ENCODE measurements at regions not wholly inside any gene's neighbourhood (a gene's known extent, or its start where the extent isn't known, plus 50 kb on each side); places are given as distances from the start of the nearest gene placed in this dataset.

DNA sequence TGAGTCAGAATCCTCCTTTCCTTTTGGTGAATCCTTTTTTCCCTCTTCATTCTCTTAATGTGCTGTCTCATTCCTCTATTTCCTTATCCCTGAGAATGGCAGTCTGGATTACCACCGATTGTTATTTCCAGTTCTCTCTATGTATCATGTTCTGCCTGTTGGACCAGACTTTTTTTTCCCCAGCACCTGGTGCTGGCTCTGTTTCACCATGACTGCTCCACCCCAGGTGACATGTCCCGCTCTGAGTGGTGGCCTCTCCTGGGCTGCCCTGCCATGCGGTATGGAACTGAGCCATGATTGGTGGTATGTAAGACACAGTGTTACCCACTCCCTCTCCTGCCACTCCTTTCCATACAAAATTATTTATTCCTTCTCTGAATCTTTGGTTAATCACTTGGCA is 399.9 kb downstream of the GATA3 start:
- no peak for DNase-seq (ENCODE audit: low read depth)
- no peak overlapping the region for H3K4me3 ChIP-seq (ENCODE audit: control insufficient read depth, low read depth, low read length)

DNA sequence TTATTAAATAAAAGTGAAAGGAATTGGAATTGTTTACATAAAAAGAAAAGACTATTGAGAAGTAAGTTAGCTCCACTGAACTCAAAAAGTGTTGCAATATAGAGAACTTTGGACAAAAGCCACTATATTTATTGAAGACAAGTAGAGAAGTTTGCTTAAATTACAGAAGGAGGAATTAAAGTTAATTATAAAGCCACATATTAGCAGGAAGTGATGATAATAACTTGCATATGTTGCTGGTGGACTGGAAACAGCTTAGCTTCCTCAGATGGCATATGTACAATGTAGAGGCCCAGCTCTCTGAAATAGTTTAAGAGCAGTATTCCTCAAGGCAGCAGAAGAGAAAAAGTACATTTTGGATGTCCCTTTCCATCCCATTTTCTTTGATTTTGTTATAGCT is 400.7 kb downstream of the GATA3 start:
- no peak for DNase-seq (ENCODE audit: low read depth)
- TF ChIP-seq, protein P1, sequence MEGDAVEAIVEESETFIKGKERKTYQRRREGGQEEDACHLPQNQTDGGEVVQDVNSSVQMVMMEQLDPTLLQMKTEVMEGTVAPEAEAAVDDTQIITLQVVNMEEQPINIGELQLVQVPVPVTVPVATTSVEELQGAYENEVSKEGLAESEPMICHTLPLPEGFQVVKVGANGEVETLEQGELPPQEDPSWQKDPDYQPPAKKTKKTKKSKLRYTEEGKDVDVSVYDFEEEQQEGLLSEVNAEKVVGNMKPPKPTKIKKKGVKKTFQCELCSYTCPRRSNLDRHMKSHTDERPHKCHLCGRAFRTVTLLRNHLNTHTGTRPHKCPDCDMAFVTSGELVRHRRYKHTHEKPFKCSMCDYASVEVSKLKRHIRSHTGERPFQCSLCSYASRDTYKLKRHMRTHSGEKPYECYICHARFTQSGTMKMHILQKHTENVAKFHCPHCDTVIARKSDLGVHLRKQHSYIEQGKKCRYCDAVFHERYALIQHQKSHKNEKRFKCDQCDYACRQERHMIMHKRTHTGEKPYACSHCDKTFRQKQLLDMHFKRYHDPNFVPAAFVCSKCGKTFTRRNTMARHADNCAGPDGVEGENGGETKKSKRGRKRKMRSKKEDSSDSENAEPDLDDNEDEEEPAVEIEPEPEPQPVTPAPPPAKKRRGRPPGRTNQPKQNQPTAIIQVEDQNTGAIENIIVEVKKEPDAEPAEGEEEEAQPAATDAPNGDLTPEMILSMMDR (conservative IDR thresholded peaks at IDR 0.05; ENCODE audit: control insufficient read depth, insufficient read depth, low read depth, low read length): no peak
- no peak overlapping the region for H3K4me3 ChIP-seq (ENCODE audit: control insufficient read depth, low read depth, low read length)

More for the DNA sequence above, 399.9 kb downstream of the GATA3 start:
- TF ChIP-seq, protein P1 (conservative IDR thresholded peaks at IDR 0.05; ENCODE audit: control insufficient read depth, insufficient read depth, low read depth, low read length): no peak

DNA sequence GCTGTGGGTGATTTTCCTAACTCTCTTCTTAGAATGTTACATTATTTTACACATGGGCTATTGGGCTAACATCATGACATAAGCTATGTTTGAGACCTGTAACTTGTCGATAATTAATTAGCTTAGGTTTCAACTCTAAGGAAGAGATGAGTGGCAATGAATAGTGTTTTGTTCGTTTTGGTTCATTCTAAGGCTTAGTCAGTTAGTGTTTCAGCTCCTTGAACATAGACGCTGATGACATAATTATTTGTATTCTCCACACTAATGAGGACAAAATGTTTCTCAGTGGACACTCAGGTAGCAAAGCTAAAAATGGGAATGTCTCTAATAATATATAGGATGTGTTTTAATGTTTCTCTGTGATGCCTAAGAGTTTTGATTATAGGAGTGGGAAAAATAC is 401.9 kb downstream of the GATA3 start:
- TF ChIP-seq, protein P1 (conservative IDR thresholded peaks at IDR 0.05; ENCODE audit: control insufficient read depth, insufficient read depth, low read depth, low read length): no peak
- DNase-seq (ENCODE audit: low read depth): no peak
- no peak overlapping the region for H3K4me3 ChIP-seq (ENCODE audit: control insufficient read depth, low read depth, low read length)

DNA sequence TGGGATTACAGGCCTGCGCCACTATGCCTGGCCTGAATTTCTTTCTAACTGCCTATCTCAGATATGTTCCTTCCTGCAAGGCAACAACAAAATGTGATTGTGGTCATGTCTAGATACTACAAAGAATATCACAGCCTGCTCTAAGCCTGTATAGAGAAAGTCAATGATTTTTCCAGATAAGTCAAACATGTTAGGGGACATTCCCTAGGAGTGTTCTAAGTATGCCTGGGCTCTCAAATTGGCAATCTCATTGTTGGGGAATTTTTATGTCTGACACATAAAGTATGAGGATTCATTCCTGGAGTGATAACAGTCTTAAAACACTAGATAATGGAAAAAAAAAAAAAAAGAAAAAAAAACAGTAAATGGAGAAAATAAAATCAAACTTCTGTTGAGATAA is 406.1 kb downstream of the GATA3 start:
- no peak overlapping the region for H3K4me3 ChIP-seq (ENCODE audit: control insufficient read depth, low read depth, low read length)
- TF ChIP-seq, protein P1 (conservative IDR thresholded peaks at IDR 0.05; ENCODE audit: control insufficient read depth, insufficient read depth, low read depth, low read length): no peak
- DNase-seq (ENCODE audit: low read depth): no peak

DNA sequence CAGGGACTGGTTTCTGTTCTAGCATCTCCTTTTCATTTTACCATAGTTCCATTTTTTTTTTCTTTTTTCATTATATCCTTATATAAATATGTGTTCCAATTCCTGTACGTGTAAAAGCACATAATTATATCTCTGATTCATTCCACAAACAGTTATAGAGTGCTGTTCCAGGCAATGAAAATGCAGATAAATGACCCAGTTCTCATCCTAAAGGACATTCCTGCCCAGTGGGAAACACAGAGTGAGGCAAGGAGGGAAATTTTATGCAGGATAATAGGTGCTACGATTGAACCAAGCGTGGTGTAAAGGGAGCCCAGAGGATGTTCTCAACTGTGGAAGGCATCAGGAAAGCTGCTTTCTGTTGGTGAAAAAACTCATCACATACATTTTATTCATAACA is 408.1 kb downstream of the GATA3 start:
- no peak overlapping the region for H3K4me3 ChIP-seq (ENCODE audit: control insufficient read depth, low read depth, low read length)
- TF ChIP-seq, protein P1 (conservative IDR thresholded peaks at IDR 0.05; ENCODE audit: control insufficient read depth, insufficient read depth, low read depth, low read length): no peak
- DNase-seq (ENCODE audit: low read depth): no peak

DNA sequence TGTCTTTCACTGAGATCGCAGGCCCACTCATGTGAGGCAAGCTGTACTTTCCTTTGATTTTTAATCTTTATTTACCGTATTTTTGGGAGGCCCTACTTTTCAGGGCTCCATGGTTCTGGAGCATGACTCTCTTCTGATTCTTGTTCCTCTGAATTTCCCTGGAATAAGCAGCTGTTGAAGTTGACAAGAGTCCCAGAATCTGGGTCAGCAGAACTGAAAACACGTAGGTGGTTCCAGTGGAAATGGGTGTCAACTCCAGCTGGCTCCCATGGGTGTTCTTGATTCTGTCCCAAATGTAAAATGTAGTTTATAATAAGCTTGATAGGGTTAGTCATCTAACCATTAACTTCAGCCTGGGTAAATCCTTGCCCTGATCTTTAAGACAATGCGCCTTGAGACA is 409.4 kb downstream of the GATA3 start:
- H3K4me3 ChIP-seq (ENCODE audit: control insufficient read depth, low read depth, low read length): no peak overlapping the region
- no peak for DNase-seq (ENCODE audit: low read depth)
- TF ChIP-seq, protein P1 (conservative IDR thresholded peaks at IDR 0.05; ENCODE audit: control insufficient read depth, insufficient read depth, low read depth, low read length): no peak

DNA sequence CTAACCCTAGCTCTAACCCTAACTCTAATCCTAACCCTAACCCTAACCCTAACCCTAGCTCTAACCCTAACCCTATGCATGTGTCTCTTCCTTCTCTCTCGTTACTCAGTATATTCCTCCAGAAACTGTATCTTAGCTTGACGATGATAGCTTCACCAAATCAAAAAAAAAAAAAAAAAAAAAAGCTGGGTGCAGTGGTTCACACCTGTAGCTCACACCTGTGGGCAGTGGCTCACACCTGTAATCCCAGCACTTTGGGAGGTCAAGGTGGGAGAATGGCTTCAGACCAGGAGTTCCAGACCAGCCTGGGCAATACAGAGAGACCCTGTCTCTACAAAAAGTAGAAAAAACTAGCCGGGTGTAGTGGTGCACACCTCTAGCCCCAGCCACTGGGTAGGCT is 414.0 kb downstream of the GATA3 start:
- TF ChIP-seq, protein P1 (conservative IDR thresholded peaks at IDR 0.05; ENCODE audit: control insufficient read depth, insufficient read depth, low read depth, low read length): no peak
- no peak for DNase-seq (ENCODE audit: low read depth)
- H3K4me3 ChIP-seq (ENCODE audit: control insufficient read depth, low read depth, low read length): no peak overlapping the region
